OCI-LY3 (cell line): ENCODE measurements at regions not wholly inside any gene's neighbourhood (a gene's known extent, or its start where the extent isn't known, plus 50 kb on each side); places are given as distances from the start of the nearest gene placed in this dataset.

Experiments used
- EZH2phosphoT487 ChIP-seq: fragments of 200-600 bp; shearing (Covaris generic); IDR thresholded peaks from 2 replicates; pipeline ENCODE4 v1.6.1; 2018; ENCODE audit warnings: antibody characterized with exemption, mixed run types, low read depth
- TF ChIP-seq, protein P1 (sequence below): fragments of 200-600, 300-600 bp; sonication (generic); IDR thresholded peaks from 2 replicates; pipeline ENCODE4 v1.5.1; 2014; ENCODE audit warnings: antibody characterized with exemption, low read length, low read depth

DNA sequence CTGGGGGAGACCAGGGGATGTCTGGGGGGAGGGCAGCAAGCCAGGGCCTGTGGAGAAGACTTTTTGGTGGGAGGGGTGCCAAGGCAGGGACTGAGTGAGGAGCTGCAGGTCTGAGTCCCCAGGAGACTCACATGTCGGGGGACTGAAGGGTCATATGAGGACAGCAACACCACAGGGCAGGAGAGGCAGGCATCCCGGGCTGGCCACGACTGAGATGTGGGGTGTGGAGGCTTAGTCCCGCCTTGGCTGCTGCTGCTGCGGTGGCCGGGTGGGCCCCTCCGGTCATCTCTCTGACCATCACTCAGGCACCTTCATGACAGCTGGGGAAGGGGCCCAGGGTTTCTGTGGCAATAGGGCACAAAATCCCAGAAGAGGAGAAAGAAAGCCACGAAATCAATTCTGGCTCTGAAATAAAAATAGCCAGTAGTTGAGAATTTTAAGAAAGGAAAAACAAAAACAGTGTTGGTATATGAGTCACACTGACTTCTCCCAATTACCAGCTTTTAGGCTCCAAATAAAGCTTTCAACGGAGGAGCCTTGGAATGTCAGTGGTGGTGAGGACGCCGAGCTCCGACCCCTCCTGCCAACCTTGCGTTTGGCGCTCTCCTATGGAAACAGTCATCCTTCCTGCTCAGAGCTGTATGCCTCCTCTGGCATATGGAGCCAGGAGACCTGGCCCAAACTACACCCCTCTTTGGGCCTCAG, 52.9 kb upstream of the ITGA11 start:
- TF ChIP-seq, protein P1, sequence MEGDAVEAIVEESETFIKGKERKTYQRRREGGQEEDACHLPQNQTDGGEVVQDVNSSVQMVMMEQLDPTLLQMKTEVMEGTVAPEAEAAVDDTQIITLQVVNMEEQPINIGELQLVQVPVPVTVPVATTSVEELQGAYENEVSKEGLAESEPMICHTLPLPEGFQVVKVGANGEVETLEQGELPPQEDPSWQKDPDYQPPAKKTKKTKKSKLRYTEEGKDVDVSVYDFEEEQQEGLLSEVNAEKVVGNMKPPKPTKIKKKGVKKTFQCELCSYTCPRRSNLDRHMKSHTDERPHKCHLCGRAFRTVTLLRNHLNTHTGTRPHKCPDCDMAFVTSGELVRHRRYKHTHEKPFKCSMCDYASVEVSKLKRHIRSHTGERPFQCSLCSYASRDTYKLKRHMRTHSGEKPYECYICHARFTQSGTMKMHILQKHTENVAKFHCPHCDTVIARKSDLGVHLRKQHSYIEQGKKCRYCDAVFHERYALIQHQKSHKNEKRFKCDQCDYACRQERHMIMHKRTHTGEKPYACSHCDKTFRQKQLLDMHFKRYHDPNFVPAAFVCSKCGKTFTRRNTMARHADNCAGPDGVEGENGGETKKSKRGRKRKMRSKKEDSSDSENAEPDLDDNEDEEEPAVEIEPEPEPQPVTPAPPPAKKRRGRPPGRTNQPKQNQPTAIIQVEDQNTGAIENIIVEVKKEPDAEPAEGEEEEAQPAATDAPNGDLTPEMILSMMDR = no peak
- TF ChIP-seq EZH2phosphoT487 = no peak
